HL-60 (cell line): ENCODE measurements at regions not wholly inside any gene's neighbourhood (a gene's known extent, or its start where the extent isn't known, plus 50 kb on each side); places are given as distances from the start of the nearest gene placed in this dataset.
"Not testable (repeated sequence)": the region's sequence is repeated elsewhere in the genome, so short reads cannot be mapped to it uniquely, and the experiment has no call there.

Experiments
- DNase-seq, 2 experiments: peaks; one replicate each; pipeline ENCODE4 v3.0.0-alpha.2; 2010 to 2020; ENCODE audit warnings: low read depth in 1 of 2, low spot score in 1 of 2
- H3K27ac ChIP-seq: fragments of 250-450 bp; sonication (Bioruptor Pico); replicated peaks from 2 replicates; pipeline ENCODE4 v1.5.1; 2020; ENCODE audit warnings: mild to moderate bottlenecking, moderate library complexity
- H3K27me3 ChIP-seq: fragments of 250-450 bp; sonication (Bioruptor Pico); 2 replicates; pipeline ENCODE4 v1.5.1; 2021; ENCODE audit warnings: mild to moderate bottlenecking, moderate library complexity; ENCODE audit not compliant: insufficient read depth, poor library complexity, severe bottlenecking
- H3K4me3 ChIP-seq: replicated peaks from 2 replicates; pipeline ENCODE4 v1.5.1; 2011; ENCODE audit warnings: mild to moderate bottlenecking, control low read depth, low read length; ENCODE audit not compliant: insufficient read depth
- GABPA ChIP-seq: IDR thresholded peaks from 2 replicates; pipeline ENCODE4 v1.6.1; 2012; ENCODE audit warnings: low read depth
- POLR2AphosphoS5 ChIP-seq: IDR thresholded peaks from 2 replicates; pipeline ENCODE4 v1.6.1; 2012; ENCODE audit warnings: low read depth
- SPI1 ChIP-seq: IDR thresholded peaks from 2 replicates; pipeline ENCODE4 v1.6.1; 2012; ENCODE audit warnings: low read depth, mild to moderate bottlenecking, borderline replicate concordance
- TF ChIP-seq, protein P1 (sequence below): IDR thresholded peaks from 2 replicates; pipeline ENCODE4 v1.6.1; 2012; ENCODE audit warnings: low read depth; ENCODE audit not compliant: insufficient replicate concordance
- TF ChIP-seq, protein P2 (sequence below): IDR thresholded peaks from one replicate; pipeline ENCODE4 v1.5.1; 2011; ENCODE audit warnings: low read length, control low read depth, inconsistent platforms; ENCODE audit not compliant: insufficient read depth

- Histone ChIP-seq H3K27me3 (no peaks in the 10 kb centered on the region), H3K27ac (no peak overlapping the region), H3K4me3 (no peak overlapping the region)
- TF ChIP-seq GABPA (no peak), POLR2AphosphoS5 (no peak), SPI1 (no peak)
- TF ChIP-seq, protein P1, sequence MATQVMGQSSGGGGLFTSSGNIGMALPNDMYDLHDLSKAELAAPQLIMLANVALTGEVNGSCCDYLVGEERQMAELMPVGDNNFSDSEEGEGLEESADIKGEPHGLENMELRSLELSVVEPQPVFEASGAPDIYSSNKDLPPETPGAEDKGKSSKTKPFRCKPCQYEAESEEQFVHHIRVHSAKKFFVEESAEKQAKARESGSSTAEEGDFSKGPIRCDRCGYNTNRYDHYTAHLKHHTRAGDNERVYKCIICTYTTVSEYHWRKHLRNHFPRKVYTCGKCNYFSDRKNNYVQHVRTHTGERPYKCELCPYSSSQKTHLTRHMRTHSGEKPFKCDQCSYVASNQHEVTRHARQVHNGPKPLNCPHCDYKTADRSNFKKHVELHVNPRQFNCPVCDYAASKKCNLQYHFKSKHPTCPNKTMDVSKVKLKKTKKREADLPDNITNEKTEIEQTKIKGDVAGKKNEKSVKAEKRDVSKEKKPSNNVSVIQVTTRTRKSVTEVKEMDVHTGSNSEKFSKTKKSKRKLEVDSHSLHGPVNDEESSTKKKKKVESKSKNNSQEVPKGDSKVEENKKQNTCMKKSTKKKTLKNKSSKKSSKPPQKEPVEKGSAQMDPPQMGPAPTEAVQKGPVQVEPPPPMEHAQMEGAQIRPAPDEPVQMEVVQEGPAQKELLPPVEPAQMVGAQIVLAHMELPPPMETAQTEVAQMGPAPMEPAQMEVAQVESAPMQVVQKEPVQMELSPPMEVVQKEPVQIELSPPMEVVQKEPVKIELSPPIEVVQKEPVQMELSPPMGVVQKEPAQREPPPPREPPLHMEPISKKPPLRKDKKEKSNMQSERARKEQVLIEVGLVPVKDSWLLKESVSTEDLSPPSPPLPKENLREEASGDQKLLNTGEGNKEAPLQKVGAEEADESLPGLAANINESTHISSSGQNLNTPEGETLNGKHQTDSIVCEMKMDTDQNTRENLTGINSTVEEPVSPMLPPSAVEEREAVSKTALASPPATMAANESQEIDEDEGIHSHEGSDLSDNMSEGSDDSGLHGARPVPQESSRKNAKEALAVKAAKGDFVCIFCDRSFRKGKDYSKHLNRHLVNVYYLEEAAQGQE = no peak
- TF ChIP-seq, protein P2, sequence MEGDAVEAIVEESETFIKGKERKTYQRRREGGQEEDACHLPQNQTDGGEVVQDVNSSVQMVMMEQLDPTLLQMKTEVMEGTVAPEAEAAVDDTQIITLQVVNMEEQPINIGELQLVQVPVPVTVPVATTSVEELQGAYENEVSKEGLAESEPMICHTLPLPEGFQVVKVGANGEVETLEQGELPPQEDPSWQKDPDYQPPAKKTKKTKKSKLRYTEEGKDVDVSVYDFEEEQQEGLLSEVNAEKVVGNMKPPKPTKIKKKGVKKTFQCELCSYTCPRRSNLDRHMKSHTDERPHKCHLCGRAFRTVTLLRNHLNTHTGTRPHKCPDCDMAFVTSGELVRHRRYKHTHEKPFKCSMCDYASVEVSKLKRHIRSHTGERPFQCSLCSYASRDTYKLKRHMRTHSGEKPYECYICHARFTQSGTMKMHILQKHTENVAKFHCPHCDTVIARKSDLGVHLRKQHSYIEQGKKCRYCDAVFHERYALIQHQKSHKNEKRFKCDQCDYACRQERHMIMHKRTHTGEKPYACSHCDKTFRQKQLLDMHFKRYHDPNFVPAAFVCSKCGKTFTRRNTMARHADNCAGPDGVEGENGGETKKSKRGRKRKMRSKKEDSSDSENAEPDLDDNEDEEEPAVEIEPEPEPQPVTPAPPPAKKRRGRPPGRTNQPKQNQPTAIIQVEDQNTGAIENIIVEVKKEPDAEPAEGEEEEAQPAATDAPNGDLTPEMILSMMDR = no peak
- DNase-seq = no peak
Observed at GRCh38 chr6:47174502-47175023, 132.4 kb upstream of the ADGRF1 start.

DNA sequence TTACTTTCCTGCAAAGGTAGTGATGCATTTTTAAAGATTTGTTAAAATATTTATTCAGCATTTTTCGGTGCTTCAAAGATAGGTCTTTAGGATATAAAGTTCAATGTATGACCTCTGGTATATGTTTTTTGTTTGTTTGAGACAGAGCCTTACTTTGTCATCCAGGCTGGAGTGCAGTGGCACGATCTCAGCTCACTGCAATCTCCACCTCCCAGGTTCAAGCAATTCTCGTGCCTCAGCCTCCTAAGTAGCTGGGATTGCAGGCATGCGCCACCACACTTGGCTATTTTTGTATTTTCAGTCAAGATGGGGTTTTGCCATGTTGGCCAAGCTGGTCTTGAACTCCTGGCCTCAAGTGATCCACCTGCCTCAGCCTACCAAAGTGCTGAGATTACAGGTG, 131.9 kb upstream of the ADGRF1 start:
- H3K27ac ChIP-seq, DNase-seq, H3K4me3 ChIP-seq, H3K27me3 ChIP-seq: not testable (repeated sequence)

- H3K27me3 ChIP-seq, H3K27ac ChIP-seq, DNase-seq, H3K4me3 ChIP-seq: not testable (repeated sequence)
Observed at GRCh38 chr6:47173145-47173544, 131.0 kb upstream of the ADGRF1 start.

GRCh38 chr6:47170617-47170947, 128.4 kb upstream of the ADGRF1 start:
- TF ChIP-seq POLR2AphosphoS5 = no peak
- TF ChIP-seq GABPA = no peak
- no peak for TF ChIP-seq SPI1
- TF ChIP-seq, protein P1 = no peak
- TF ChIP-seq, protein P2 = no peak
- H3K27me3 ChIP-seq = no peaks in the 10 kb centered on the region
- no peak overlapping the region for H3K4me3 ChIP-seq
- no peak for DNase-seq
- H3K27ac ChIP-seq = no peak overlapping the region

DNA sequence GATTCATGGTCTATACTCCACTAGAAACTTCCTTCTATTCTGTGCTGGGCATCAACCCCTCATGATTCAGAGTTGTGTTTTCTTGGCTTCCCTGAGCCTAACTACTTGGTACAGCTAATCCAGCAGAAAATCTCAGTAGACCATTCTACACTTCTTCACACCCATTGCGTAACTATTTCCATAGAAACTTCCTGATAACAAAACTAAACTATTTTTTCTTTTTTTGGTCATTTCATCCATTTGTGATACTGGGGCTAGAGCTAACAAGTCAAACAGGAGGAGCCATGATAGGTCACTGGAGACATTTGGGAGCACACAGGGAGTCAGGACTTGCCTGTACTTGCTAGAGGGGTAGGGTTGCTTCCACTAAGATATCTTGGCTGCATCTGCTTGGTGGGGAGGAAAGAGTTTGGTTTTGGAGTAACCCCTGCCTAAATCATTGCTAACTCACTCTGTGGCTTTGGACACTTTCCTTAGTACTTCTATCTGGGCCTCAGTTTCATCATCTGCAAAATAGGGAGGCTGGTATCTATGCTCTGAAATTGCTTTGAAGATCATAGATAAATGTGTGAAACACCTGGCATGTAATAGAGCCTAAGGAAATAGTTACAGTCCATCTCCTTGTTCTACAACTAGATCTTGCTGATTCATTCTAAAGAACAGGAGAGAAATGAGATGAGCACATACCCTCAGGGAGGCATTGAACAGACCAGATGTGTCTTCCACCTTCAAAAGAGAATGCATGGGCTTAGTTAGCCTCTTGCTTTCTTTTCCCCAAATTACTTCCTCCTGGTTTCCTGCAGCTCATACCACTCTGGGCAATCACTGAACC, 127.9 kb upstream of the ADGRF1 start:
- H3K27ac ChIP-seq = no peak overlapping the region
- DNase-seq = no peak
- no peaks in the 10 kb centered on the region for H3K27me3 ChIP-seq
- no peak overlapping the region for H3K4me3 ChIP-seq
- TF ChIP-seq, protein P1 = no peak
- TF ChIP-seq GABPA (no peak), SPI1 (no peak)
